ENCODE measurements at regions not wholly inside any gene's neighbourhood (a gene's known extent, or its start where the extent isn't known, plus 50 kb on each side); places are given as distances from the start of the nearest gene placed in this dataset.
A peak's percentile ranks its signal among the peaks of the same experiment; 100 is the strongest.

DNA sequence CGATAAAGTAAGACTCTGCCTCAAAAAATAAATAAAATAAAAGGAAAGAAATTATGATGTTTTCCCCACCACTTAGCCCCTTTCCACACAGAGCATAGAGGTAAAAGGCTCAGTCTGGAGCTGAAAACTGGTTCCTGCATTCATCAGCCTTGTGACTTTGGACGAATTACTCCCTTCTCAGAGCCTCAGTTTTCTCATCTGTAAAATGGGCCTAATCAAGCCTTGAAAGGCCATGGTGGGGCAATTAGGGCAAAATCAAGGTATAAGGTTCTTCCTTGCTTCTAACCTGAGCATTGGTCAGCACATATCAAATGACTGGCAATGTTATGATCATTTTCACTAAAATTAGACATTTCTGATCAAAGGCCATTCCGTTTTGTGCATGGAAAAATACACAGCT lies 417.7 kb downstream of the MN1 start:
- DNase-seq (no peak), ATAC-seq (ENCODE audit: low read depth in 2 of 2) (no peak)
- H3K9me3 Mint-ChIP-seq = peaks cover 0 to 2% (median 0%) of the 10 kb centered on the region in 7 donors
- no peak overlapping the region for H3K4me3 Mint-ChIP-seq
- peaks cover 0 to 5% (median 0%) of the 10 kb centered on the region in 3 donors for H3K4me1 Mint-ChIP-seq
- H3K27ac Mint-ChIP-seq = no peak overlapping the region
- peaks cover 17 to 35% (median 34%) of the 10 kb centered on the region in 3 donors for H3K27me3 Mint-ChIP-seq
- H3K36me3 Mint-ChIP-seq = no peaks in the 10 kb centered on the region

DNA sequence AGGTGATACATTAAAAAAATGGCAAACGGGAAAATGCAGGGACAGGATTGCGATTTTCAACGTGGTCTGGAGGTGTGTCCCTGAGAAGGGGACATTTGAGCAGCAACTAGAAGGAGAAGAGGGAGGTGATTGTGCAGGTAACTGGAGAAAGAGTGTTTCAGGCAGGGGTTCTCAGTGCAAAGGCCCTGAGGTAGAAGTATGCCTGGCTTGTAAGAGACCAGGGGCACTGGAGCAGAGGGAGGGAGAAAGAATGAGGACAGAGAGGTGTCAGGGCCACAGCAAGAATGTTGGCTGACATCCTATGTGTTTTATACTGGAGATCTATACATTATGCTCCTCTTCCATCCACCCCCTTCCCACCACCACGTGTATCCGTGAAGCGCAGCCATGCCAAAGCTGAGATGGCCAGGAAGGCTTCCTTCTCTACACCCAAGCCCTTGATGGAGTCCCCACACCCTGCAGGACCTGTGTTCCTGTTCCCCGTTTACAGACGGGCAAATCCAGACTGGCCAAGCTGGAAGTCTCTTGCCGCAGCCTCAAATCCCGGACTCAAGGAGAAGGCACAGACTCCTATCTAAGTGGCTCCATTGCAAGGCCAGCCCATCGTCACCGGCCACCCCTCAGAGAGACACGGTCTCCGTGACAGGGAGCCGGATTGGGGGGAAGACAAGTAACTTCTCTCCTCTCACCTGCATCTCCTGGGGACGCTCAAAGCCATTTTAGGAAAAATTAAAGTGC lies 416.1 kb downstream of the MN1 start:
- Mint-ChIP-seq H3K27me3 (peaks cover 17 to 39% (median 33%) of the 10 kb centered on the region in 3 donors), H3K4me3 (no peak overlapping the region), H3K36me3 (no peaks in the 10 kb centered on the region), H3K9me3 (peaks cover 0 to 2% (median 0%) of the 10 kb centered on the region in 7 donors), H3K4me1 (peaks cover 0 to 5% (median 0%) of the 10 kb centered on the region in 3 donors), H3K27ac (no peak overlapping the region)
- no peak for ATAC-seq (ENCODE audit: low read depth in 2 of 2)
- DNase-seq = no peak

DNA sequence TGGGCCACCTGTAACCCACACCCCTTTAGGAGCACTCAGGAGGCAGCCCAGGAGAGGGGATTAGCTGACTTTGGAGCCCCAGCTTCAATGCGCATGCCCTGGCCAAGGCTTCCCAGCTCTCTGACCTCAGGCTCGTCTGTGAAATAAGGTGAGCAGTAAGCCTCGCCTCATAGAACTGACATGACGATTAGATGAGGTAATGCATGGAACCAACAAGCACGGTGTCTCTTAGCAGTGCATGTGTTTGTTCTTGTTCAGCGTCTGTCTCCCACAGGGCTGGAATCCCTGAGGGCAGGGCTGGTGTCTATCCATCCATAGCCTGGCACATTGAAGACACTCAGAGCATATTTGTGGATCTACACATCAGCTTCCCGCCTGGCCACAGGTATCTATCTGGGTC lies 415.4 kb downstream of the MN1 start:
- DNase-seq (no peak), ATAC-seq (ENCODE audit: low read depth in 2 of 2) (no peak)
- H3K36me3 Mint-ChIP-seq = no peaks in the 10 kb centered on the region
- H3K27ac Mint-ChIP-seq = no peak overlapping the region
- no peak overlapping the region for H3K4me3 Mint-ChIP-seq
- peaks cover 19 to 44% (median 33%) of the 10 kb centered on the region in 3 donors for H3K27me3 Mint-ChIP-seq
- H3K9me3 Mint-ChIP-seq = peaks cover 0 to 2% (median 0%) of the 10 kb centered on the region in 7 donors
- peaks cover 0 to 5% (median 0%) of the 10 kb centered on the region in 3 donors for H3K4me1 Mint-ChIP-seq

DNA sequence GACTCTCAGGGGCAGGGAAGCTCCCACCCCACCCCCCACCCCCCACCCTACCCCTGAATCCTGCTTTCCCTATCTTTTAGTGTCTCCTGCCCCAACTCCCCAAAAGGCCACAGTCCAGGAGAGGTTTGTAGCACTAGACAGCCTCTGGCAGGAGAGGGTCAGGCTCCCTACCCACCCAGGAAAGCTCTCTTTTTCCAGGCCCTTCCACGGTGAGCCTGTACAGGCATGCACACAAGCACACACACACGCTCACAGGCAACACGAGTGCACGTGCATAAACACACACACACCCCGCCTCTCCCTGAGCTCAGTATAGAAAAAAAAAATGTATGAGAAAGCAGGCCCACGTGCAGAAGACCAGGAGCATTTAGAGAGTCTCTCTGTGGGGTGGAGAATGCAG lies 414.0 kb downstream of the MN1 start:
- no peak overlapping the region for H3K27ac Mint-ChIP-seq
- H3K9me3 Mint-ChIP-seq = peaks cover 0 to 2% (median 0%) of the 10 kb centered on the region in 7 donors
- H3K36me3 Mint-ChIP-seq = no peaks in the 10 kb centered on the region
- peaks cover 0 to 5% (median 0%) of the 10 kb centered on the region in 3 donors for H3K4me1 Mint-ChIP-seq
- no peak for DNase-seq
- no peak overlapping the region for H3K4me3 Mint-ChIP-seq
- no peak for ATAC-seq (ENCODE audit: low read depth in 2 of 2)
- peaks cover 18 to 40% (median 24%) of the 10 kb centered on the region in 3 donors for H3K27me3 Mint-ChIP-seq

DNA sequence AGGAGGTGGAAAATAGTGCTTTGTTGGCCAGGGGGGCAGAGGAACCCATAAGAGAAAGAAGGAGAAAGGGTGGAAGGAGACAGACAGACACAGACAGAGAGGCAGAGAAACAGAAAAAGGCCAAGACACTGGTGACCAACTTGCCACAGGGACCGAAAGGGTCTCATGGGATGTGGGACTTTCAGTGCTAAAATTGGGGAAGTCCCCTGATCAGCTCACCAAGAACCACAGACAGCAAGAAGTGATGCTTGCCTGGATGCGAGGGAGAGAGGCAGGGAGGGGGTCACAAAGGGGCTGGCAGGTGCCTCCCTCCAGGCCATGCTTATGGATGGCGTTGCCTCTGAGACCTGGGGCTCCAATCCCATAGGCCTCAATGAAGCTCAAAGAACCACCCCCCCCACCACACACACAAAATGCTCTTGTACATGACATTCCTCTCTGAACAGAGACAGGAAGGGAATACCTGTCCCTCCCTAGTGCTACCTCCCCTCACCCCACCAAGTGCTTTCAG lies 413.4 kb downstream of the MN1 start:
- peaks cover 0 to 5% (median 0%) of the 10 kb centered on the region in 3 donors for H3K4me1 Mint-ChIP-seq
- DNase-seq = no peak
- peak overlapping the region in 1 of 8 donors; percentile 7 for H3K4me3 Mint-ChIP-seq
- peaks cover 15 to 40% (median 24%) of the 10 kb centered on the region in 3 donors for H3K27me3 Mint-ChIP-seq
- H3K36me3 Mint-ChIP-seq = no peaks in the 10 kb centered on the region
- no peak overlapping the region for H3K27ac Mint-ChIP-seq
- no peak for ATAC-seq (ENCODE audit: low read depth in 2 of 2)
- peaks cover 0 to 1% (median 0%) of the 10 kb centered on the region in 7 donors for H3K9me3 Mint-ChIP-seq

DNA sequence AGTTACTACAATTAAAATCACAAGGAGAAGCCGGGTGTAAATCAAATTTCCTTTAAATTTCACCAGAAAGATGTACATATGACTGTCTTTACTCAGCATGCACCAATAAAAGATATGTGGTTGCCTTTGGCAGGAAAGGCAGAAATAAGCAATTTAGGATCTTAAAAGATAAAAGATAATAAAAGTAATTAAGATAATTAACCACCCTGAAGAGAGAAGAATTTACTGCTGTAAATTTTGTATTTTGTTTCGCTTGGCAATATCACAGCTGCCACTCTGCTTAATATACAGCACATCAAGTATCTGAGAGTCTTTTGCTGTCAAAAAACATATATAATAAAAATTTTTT lies 411.9 kb downstream of the MN1 start:
- no peaks in the 10 kb centered on the region for H3K36me3 Mint-ChIP-seq
- no peak overlapping the region for H3K27ac Mint-ChIP-seq
- ATAC-seq (ENCODE audit: low read depth in 2 of 2) (no peak), DNase-seq (no peak)
- H3K9me3 Mint-ChIP-seq = peaks cover 0 to 4% (median 0%) of the 10 kb centered on the region in 7 donors
- H3K4me1 Mint-ChIP-seq = peaks cover 0 to 5% (median 0%) of the 10 kb centered on the region in 3 donors
- H3K27me3 Mint-ChIP-seq = peaks cover 18 to 44% (median 30%) of the 10 kb centered on the region in 3 donors
- no peak overlapping the region for H3K4me3 Mint-ChIP-seq

DNA sequence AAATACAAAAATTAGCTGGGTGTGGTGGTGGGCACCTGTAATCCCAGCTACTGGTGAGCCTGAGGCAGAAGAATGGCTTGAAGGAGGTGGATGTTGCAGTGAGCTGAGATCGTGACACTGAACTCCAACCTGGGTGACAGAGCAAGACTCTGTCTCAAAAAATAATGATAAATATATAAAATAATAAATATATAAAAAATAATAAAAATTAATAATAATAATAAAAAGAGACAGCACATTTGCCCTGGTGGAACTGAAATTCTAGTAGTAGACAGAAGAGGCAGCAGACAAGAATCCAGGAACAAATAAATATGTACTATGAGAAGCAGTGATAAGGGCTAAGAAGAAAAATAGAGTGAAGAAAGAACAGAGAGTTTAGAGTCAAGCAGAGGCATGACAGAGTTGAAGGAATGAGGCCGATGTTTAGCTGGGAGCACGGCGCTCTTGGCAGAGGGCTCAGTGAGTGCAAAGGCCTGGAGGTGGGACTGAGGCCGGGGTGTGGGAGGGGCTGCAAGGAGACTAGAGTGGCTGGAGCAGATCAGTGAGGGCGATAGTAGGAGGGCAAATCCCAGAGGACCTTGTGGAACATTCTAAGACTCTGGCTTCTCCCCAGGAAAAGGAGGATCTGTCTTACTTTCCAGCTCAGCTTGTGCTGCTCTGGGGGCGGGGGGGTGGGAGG lies 410.3 kb downstream of the MN1 start:
- H3K36me3 Mint-ChIP-seq = no peaks in the 10 kb centered on the region
- ATAC-seq (ENCODE audit: low read depth in 2 of 2) (no peak), DNase-seq (no peak)
- no peak overlapping the region for H3K27ac Mint-ChIP-seq
- no peak overlapping the region for H3K4me3 Mint-ChIP-seq
- peaks cover 0 to 8% (median 0%) of the 10 kb centered on the region in 7 donors for H3K9me3 Mint-ChIP-seq
- H3K4me1 Mint-ChIP-seq = peaks cover 0 to 5% (median 0%) of the 10 kb centered on the region in 3 donors
- H3K27me3 Mint-ChIP-seq = peaks cover 18 to 43% (median 27%) of the 10 kb centered on the region in 3 donors

DNA sequence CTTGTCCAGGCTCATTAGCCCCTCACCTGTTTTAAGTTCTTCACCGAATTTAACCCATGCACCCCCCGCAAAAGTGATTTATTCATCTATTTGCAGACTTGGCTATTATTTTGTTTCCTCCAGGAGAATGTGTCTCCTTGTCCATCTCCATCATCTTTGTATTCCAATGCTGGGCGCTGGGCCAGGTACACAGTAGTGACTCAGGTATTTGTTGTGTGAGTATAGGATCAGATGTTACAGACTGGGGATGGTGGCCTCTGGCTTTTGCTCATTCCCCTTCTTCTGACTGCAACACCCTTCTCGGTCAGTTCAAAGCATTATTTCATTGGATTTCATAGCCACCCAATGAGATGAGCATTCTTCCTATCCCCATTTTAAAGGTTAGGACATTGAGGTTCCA lies 408.2 kb downstream of the MN1 start:
- H3K27me3 Mint-ChIP-seq = peaks cover 18 to 35% (median 24%) of the 10 kb centered on the region in 3 donors
- peaks cover 0 to 5% (median 0%) of the 10 kb centered on the region in 3 donors for H3K4me1 Mint-ChIP-seq
- peaks cover 0 to 8% (median 0%) of the 10 kb centered on the region in 7 donors for H3K9me3 Mint-ChIP-seq
- H3K4me3 Mint-ChIP-seq = no peak overlapping the region
- no peaks in the 10 kb centered on the region for H3K36me3 Mint-ChIP-seq
- ATAC-seq (ENCODE audit: low read depth in 2 of 2) = no peak
- DNase-seq = no peak
- H3K27ac Mint-ChIP-seq = no peak overlapping the region

DNA sequence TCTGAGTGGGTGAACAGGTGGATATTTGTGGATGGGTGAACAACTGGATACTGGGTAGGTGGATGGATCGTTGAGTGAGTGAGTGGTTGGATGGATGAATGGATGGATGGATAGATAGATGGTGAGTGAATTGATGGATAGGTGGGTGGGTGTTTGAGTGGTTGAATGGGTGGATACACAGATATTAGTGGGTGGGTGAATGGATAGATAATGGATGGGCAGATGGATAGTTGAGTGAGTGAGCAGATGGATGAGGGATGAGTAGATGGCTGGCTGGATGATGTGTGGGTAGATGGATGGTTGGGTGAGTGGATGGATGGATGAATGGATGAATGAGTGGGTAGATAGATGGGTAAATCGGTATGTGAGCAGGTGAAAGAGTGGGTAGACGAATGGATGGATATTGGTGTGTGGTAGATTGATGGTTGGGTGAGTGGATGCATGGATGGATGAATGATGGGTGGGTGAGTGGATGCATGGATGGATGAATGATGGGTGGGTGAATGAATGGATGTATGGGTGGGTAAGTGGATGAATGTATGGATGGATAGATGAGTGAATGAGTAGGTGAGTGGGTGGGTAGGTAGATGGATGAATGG lies 406.7 kb downstream of the MN1 start:
- ATAC-seq (ENCODE audit: low read depth in 2 of 2) (no peak), DNase-seq (no peak)
- Mint-ChIP-seq H3K36me3 (no peaks in the 10 kb centered on the region), H3K4me1 (no peaks in the 10 kb centered on the region), H3K27ac (no peak overlapping the region), H3K27me3 (peaks cover 13 to 29% (median 16%) of the 10 kb centered on the region in 3 donors), H3K9me3 (peaks cover 0 to 8% (median 0%) of the 10 kb centered on the region in 7 donors), H3K4me3 (no peak overlapping the region)

DNA sequence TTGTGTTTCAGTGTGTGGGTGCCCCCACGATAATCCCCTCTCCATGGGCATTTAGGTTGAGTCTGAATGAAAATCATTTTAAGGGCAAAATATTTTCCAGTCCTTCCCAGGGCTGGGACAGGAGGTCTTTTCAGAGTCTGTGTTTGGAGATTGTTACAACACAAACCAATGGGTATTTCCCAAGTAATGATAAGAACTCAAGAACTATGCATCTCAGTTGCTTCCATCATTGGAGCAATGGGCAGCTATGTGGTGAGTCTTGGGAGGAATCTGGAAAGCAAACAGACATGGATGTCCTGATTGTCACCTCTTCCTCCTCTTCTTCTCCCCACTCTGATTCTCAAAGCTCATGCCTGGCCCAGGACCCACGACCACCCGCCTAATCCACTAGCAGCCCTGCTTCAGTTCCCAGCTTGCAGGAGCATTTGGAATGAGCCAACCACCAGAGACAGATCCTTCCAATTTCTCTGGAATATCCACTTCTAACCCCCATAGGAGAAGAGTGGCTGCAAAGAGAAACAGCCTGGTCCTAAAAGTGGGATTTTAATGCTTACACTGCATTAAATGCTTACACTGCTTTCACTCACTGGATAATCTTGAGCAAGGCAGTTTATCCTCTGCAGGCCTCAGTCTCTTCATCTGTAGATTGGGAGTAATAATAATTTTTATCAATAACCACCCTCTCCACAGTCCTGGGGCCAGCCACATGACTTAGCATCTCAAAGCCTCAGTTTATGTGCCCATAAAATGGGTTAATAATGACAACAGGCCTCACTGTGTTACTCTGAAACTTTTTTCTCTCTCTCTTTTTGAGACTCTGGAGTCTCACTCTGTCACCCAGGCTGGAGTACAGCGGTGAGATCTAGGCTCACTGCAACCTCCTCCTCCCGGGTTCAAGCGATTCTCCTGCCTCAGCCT lies 404.3 kb downstream of the MN1 start:
- Mint-ChIP-seq H3K27ac (no peak overlapping the region), H3K9me3 (peaks cover 1 to 23% (median 9%) of the 10 kb centered on the region in 7 donors), H3K36me3 (no peaks in the 10 kb centered on the region), H3K27me3 (peaks cover 16 to 28% (median 19%) of the 10 kb centered on the region in 3 donors), H3K4me1 (no peaks in the 10 kb centered on the region), H3K4me3 (no peak overlapping the region)
- no peak for ATAC-seq (ENCODE audit: low read depth in 2 of 2)
- DNase-seq = no peak

DNA sequence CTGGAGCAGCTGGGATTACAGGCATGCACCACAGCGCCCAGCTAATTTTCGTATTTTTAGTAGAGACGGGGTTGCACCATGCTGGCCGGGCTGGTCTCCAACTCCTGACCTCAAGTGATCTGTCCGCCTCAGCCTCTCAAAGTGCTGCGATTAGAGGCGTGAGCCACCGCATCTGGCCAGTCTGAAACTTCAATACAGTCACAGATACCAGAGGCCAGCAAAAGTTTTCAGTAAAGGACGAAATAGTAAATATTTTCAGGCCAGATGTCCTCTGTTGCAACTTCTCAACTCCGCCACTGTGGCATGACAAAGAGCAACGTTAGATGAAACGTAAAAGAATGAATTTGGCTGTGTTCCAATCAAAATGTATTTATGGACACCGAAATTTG lies 403.6 kb downstream of the MN1 start:
- DNase-seq = no peak
- Mint-ChIP-seq H3K36me3 (no peaks in the 10 kb centered on the region), H3K4me1 (no peaks in the 10 kb centered on the region), H3K27ac (no peak overlapping the region), H3K4me3 (no peak overlapping the region), H3K27me3 (peaks cover 16 to 28% (median 21%) of the 10 kb centered on the region in 3 donors), H3K9me3 (peaks cover 3 to 25% (median 11%) of the 10 kb centered on the region in 7 donors)
- no peak for ATAC-seq (ENCODE audit: low read depth in 2 of 2)

DNA sequence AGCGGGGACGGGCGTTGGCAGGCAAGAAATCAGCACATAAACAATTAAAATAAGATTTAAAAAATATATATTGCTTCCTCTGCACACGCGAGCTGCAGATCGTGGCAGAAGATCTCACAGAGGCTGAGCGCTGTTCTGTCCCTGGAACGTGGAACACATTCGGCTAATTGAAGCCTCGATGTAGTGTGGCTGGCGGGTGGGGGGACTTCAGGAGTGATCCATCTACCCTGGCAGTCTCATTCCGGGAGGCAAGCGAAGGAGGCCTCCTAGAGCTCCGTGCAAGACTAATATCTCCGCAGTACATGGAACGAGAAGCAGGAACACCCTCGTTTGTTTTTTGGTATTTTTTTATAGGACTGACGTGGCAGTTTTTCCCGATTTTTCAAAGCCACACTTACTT lies 402.4 kb downstream of the MN1 start:
- peaks cover 3 to 29% (median 11%) of the 10 kb centered on the region in 7 donors for H3K9me3 Mint-ChIP-seq
- no peak for DNase-seq
- no peaks in the 10 kb centered on the region for H3K4me1 Mint-ChIP-seq
- peaks cover 16 to 28% (median 19%) of the 10 kb centered on the region in 3 donors for H3K27me3 Mint-ChIP-seq
- H3K27ac Mint-ChIP-seq = no peak overlapping the region
- H3K36me3 Mint-ChIP-seq = no peaks in the 10 kb centered on the region
- no peak for ATAC-seq (ENCODE audit: low read depth in 2 of 2)
- no peak overlapping the region for H3K4me3 Mint-ChIP-seq

DNA sequence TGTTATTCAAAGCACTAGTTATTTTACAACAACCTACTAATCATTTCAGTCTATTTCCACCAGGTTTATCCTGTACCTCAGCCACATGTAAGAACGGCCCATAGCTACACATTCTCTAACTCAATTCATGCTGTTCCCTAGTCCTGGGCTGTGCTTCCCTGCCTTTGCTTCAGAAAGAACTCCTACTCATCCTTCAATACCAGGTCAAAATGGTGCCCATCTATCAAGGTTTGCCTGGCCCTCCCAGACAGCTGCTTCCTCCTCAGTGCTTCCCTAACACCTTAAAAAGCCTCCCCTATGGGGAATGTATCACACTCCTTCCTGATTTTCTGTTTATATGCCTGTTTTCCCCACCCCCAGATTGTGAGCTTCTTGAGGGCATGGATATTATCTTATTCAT lies 400.7 kb downstream of the MN1 start:
- peaks cover 3 to 21% (median 11%) of the 10 kb centered on the region in 7 donors for H3K9me3 Mint-ChIP-seq
- H3K27ac Mint-ChIP-seq = peak overlapping the region in 1 of 6 donors; percentile 18
- H3K4me3 Mint-ChIP-seq = no peak overlapping the region
- peaks cover 6 to 16% (median 11%) of the 10 kb centered on the region in 3 donors for H3K27me3 Mint-ChIP-seq
- ATAC-seq (ENCODE audit: low read depth in 2 of 2) (no peak), DNase-seq (no peak)
- H3K4me1 Mint-ChIP-seq = no peaks in the 10 kb centered on the region
- H3K36me3 Mint-ChIP-seq = no peaks in the 10 kb centered on the region
